Prostate gland (tissue), 2 donors: ENCODE measurements at regions not wholly inside any gene's neighbourhood (a gene's known extent, or its start where the extent isn't known, plus 50 kb on each side); places are given as distances from the start of the nearest gene placed in this dataset.
"Not testable (repeated sequence)": the region's sequence is repeated elsewhere in the genome, so short reads cannot be mapped to it uniquely, and the experiment has no call there.

Experiments
- CTCF ChIP-seq, 4 experiments: fragments of 200-600 bp in 2 of 4; fragments of 450-650 bp in 2 of 4; sonication (generic) in 2 of 4; IDR thresholded peaks; 1 replicate in 3 of 4; 2 replicates in 1 of 4; pipeline ENCODE4 v1.5.1; 2016 to 2019; ENCODE audit warnings: antibody characterized with exemption in 4 of 4, mild to moderate bottlenecking in 2 of 4, moderate library complexity in 2 of 4
- POLR2A ChIP-seq: fragments of 450-650 bp; IDR thresholded peaks from one replicate; pipeline ENCODE4 v1.6.1; 2016; ENCODE audit warnings: antibody characterized with exemption, mild to moderate bottlenecking
- POLR2AphosphoS5 ChIP-seq: sonication (generic); formaldehyde crosslinking; IDR thresholded peaks from one replicate; pipeline ENCODE4 v1.6.1; 2017; ENCODE audit warnings: antibody characterized with exemption

GRCh38 chr4:100006161-100006560 is 56.1 kb upstream of the H2AZ1 start:
- not testable (repeated sequence) for TF ChIP-seq CTCF (IDR thresholded peaks at IDR 0.05); POLR2A; POLR2AphosphoS5
